Astrocyte (in vitro differentiated cells and primary cell): ENCODE measurements at regions not wholly inside any gene's neighbourhood (a gene's known extent, or its start where the extent isn't known, plus 50 kb on each side); places are given as distances from the start of the nearest gene placed in this dataset.

ENCODE experiments used
- CTCF ChIP-seq: IDR thresholded peaks from 2 replicates; pipeline ENCODE4 v1.5.1; 2011; ENCODE audit warnings: low read depth, mild to moderate bottlenecking, inconsistent platforms, low read length, moderate library complexity; ENCODE audit not compliant: insufficient read depth
- EZH2 ChIP-seq: IDR thresholded peaks from 2 replicates; pipeline ENCODE4 v1.6.1; 2012; ENCODE audit warnings: mild to moderate bottlenecking, low read length, inconsistent platforms; ENCODE audit not compliant: insufficient read depth

- TF ChIP-seq CTCF (no peak), EZH2 (no peak)
Observed at GRCh38 chr4:158016511-158016910, 156.3 kb downstream of the GASK1B start.
